HUES6 (cell line): ENCODE measurements at regions not wholly inside any gene's neighbourhood (a gene's known extent, or its start where the extent isn't known, plus 50 kb on each side); places are given as distances from the start of the nearest gene placed in this dataset.

ENCODE experiments used
- H3K27ac ChIP-seq: 2 replicates; pipeline ENCODE4 v1.7.0; 2013; ENCODE audit warnings: low read depth, mild to moderate bottlenecking, low read length, inconsistent platforms
- H3K27me3 ChIP-seq: 2 replicates; pipeline ENCODE4 v1.6.1; 2013; ENCODE audit warnings: low read length; ENCODE audit not compliant: control insufficient read depth, insufficient read depth
- H3K36me3 ChIP-seq: 2 replicates; pipeline ENCODE4 v1.6.1; 2013; ENCODE audit warnings: low read length; ENCODE audit not compliant: control insufficient read depth, insufficient read depth
- H3K4me1 ChIP-seq: 2 replicates; pipeline ENCODE4 v1.6.1; 2013; ENCODE audit warnings: low read length; ENCODE audit not compliant: control insufficient read depth, insufficient read depth
- H3K4me3 ChIP-seq: 2 replicates; pipeline ENCODE4 v1.5.1; 2013; ENCODE audit warnings: low read depth, low read length
- H3K9ac ChIP-seq: one replicate; pipeline ENCODE4 v1.6.1; 2013; ENCODE audit warnings: mild to moderate bottlenecking, low read length
- H3K9me3 ChIP-seq: 2 replicates; pipeline ENCODE4 v1.6.1; 2013; ENCODE audit warnings: low read depth, low read length; ENCODE audit not compliant: control insufficient read depth, insufficient read depth

DNA sequence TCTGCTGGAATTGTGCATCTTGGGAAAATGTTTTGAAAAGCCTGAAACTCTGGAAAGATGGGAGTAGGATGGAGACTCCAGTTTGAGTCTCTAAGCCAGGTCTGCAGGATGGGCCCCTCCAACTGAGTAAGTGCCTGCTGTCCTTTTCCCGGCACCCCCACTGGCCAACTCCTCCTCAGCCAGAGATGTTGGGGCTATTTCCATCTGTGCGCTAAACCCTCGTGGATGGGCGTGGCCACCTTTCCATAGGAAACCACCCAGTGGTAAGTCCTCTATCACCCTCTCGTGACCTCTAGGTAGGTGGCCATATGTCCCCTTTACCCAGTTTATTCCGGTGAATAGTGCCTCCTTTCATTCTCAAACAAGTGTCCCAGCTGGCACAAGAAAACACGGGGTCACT lies 250.9 kb downstream of the TOMM20 start:
- no peaks in the 10 kb centered on the region for H3K27me3 ChIP-seq
- H3K36me3 ChIP-seq = no peaks in the 10 kb centered on the region
- H3K9ac ChIP-seq = no peak overlapping the region
- H3K4me1 ChIP-seq = no peaks in the 10 kb centered on the region; the same call in 1 of the 2 replicates
- no peak overlapping the region for H3K27ac ChIP-seq
- no peaks in the 10 kb centered on the region for H3K9me3 ChIP-seq
- no peak overlapping the region for H3K4me3 ChIP-seq

DNA sequence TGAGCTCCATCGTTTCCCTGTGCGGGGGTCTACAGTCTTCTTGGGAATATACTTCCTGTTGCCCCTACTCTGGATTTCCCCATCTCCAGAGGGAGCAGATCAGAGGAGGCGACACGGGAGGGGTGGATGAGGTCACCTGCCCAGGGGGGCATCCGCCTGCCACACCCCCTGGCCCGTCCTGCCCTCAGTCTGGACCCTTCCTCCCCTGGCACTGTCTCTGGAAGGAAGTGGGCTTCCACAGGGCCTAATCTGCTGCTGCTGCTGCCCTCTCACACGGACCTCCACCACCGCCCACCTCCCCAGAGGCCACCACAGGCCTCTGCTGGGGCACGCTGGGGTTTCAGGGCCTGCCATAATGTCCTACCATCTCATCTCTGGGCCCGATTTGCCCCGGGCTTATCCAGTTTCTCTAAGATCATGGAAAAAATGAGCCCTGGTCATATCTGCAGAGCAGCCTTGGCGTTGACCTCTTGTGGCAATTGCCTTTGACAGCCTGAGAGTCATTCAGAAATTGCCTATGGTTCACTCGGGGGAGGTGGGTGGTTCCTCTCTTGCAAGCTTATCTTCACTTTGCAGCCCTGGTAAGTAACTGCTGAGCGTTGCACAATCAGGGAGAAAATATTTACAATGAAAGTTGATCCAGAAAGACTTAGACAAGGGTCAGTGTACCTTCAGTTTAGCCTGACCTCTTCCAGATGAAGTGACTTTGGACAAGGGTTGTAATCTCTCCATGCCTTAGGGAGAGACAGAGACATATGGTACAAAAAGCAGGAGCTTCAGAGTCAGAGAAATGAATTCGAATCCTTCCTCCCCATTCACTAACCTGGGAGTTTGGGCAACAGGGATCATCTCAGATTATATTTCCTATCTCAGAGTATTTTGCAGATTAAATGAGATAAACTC lies 252.4 kb downstream of the TOMM20 start:
- Histone ChIP-seq H3K36me3 (no peaks in the 10 kb centered on the region), H3K27ac (no peak overlapping the region), H3K27me3 (no peaks in the 10 kb centered on the region), H3K9me3 (no peaks in the 10 kb centered on the region), H3K4me3 (no peak overlapping the region), H3K9ac (no peak overlapping the region), H3K4me1 (peaks cover 6% of the 10 kb centered on the region; the same call in 1 of the 2 replicates)

DNA sequence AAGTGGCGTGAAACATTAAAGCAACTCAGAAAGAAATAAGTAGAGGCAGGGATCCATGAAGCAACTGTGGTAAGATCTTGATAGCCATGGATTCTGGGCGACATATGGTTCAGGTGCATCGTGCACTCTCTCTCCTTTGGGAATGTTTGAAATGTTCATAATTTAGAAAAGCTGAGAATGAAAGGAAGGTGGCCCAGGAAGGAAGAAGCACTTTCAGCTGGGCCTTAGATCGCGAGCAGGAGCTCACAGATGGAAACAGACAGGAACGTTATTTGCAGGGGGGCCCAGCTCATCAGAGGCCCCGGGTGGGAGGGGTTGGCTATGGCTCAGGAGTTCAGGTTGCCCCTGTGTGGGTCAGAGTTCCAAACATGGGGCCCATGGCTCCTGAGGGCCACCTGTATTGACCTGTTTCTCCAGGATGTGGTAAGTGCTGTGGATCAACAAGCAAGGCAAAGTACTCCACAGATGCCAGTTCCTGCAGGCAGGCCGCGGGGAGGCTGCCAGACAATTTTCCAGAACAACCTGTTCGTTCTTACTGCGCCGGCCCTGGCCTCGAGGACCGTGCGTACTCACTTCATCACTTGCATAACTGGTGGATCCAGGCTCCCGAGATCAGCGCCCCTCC lies 253.2 kb downstream of the TOMM20 start:
- no peak overlapping the region for H3K9ac ChIP-seq
- H3K9me3 ChIP-seq = no peaks in the 10 kb centered on the region
- H3K27ac ChIP-seq = no peak overlapping the region
- peaks cover 6% of the 10 kb centered on the region; the same call in 1 of the 2 replicates for H3K4me1 ChIP-seq
- no peaks in the 10 kb centered on the region for H3K27me3 ChIP-seq
- no peaks in the 10 kb centered on the region for H3K36me3 ChIP-seq
- H3K4me3 ChIP-seq = no peak overlapping the region

DNA sequence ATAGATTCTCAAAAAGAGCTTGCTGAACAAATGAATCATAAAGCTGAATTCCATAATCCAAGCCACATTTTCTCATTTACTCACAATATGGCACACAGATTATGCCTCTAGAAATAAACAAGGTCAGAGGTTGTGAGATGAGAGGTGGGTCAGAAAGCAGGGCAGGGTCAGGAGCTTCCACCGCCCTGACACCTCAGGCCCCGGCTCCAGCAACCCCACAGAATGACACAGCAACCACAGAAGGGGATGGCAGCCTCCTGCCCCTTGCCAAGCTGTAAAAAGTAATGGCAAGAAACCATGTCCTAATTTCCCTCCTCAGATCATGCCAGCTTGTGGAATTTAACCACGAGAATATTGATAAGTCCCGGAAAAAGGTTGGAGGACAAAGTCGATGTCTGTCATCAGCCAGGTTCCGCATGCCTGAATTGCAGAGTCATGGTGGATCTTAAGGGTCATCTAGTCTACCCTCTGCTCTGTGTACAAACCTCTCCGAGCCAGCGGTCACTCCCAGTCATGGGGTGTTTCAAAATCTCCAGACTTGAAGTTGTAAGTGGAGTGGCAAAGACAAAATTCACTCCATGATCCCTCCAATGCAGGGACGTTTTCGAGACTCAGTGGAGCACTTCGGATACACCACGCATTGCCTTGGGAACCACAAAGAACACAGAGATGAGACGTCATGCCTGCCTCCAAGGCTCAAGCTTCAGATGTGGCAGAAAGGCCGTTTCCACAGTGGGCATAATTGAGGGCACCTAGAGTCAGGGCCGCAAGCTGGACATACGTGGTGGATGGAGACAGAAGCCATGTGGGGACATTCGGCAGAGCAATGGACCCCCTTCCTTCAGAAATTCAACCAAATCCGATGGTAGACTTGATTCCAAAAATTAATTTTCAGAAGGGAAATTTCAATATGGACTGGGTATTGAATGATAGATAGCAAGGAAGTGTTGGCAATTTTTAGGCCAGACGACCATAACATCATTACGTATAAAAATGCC lies 254.0 kb downstream of the TOMM20 start:
- H3K9me3 ChIP-seq = no peaks in the 10 kb centered on the region
- no peak overlapping the region for H3K4me3 ChIP-seq
- H3K36me3 ChIP-seq = no peaks in the 10 kb centered on the region
- no peak overlapping the region for H3K9ac ChIP-seq
- peaks cover 6% of the 10 kb centered on the region; the same call in 1 of the 2 replicates for H3K4me1 ChIP-seq
- no peak overlapping the region for H3K27ac ChIP-seq
- H3K27me3 ChIP-seq = no peaks in the 10 kb centered on the region

DNA sequence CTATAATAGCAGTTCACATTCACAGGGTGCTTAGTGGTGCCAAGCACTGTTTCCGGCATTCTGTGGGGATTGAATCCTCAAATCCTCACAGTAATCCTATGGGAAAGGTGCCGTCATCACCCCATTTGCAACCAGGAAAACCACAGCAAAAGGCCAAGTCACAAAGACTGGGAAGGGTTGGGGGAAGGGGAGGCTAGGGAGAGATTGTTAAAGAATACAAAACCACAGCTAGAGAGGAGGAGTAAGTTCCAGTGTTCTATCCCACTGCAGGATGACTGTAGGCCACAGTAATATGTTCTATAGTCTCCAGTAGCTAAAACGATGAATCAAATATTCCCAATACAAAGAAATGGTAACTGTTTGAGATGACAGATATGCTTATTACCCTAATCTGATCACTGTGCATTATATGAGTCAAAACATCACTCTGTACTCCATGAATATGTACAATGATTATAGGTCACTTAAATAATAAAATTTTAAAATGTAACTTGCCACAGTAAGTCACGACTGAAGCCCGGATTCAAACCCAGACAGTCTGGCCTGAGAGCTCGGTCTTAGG lies 256.8 kb downstream of the TOMM20 start:
- Histone ChIP-seq H3K9me3 (no peaks in the 10 kb centered on the region), H3K9ac (no peak overlapping the region), H3K36me3 (no peaks in the 10 kb centered on the region), H3K27ac (no peak overlapping the region), H3K4me3 (no peak overlapping the region), H3K27me3 (no peaks in the 10 kb centered on the region), H3K4me1 (peaks cover 6% of the 10 kb centered on the region; the same call in 1 of the 2 replicates)

DNA sequence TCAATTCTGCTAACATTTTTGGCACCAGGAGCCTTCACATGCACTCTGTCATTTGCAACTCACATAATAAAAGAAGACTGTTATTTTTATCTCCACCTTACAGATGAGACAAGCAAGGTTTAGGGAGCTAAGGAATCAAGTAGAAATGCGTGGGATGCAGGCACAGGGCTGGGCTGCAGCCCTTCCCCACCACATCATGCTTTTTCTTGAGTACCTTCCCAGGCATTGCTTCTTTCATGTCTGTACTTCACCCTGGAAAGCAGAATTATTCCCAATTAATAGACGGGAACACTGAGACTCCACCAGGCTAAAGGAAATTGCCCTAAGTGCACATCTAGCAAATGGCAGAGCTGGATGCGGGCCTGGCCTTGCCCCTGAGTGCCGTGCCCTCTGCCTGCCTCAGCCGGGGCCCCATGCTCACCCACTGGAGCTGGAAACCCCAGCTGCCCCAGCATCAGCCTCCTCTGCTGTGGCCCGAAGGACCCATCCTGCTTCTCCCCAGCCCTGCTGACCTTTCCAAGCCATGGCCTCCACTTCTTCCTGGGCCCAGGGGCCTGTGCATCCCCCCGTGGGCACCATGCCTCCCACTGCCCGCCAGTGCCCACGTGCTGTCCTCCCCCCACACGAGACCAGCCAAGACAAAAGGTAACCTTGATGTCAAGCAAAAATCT lies 257.5 kb downstream of the TOMM20 start:
- Histone ChIP-seq H3K9me3 (no peaks in the 10 kb centered on the region), H3K27me3 (no peaks in the 10 kb centered on the region), H3K27ac (no peak overlapping the region), H3K36me3 (no peaks in the 10 kb centered on the region), H3K9ac (no peak overlapping the region), H3K4me3 (no peak overlapping the region), H3K4me1 (peaks cover 6% of the 10 kb centered on the region; the same call in 1 of the 2 replicates)

DNA sequence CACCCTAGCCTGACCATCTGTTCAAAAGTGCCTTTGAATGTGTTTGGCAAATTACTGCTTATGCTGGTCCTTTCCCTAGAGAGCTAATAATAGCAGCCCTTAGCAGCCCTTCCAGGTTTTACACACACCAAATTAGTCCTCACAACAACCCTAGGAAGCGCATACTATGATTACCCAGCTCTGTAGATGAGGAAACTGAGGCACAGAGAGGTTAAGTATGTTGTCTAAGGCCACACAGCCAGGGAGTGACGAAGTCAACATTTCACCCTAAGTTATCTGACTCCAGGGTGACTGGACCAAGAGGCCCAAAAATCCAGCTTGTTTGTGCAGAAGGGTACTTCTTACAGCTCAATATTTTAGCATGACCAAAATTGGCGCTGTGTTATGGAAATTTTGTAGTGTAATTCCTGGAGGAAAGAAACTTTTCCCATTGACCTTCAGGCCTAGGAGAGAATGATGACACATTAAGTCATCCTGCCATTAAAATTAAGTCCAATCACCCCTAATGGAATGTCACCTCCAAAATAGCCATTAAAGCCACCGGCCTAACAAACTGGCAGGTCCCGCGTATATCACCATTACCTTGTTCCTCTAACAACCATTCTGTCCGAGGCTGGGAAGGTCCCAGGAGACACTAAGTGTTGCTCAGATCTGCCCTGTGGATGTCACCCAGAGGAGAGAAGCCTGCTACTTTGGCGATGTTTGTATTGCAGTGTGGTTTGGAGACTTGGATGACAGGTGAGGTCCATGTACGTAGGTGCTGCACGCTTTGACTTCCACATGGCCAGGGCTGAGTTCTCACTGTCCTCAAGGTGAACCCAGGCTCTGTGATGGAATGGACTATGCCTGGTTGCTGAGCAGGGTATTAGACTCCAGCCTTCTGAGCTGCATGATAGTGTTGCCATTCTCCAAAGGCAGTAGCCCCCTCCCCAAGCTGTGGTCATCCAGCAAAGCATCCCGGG lies 258.3 kb downstream of the TOMM20 start:
- Histone ChIP-seq H3K27ac (no peak overlapping the region), H3K36me3 (no peaks in the 10 kb centered on the region), H3K4me3 (no peak overlapping the region), H3K4me1 (peaks cover 6% of the 10 kb centered on the region; the same call in 1 of the 2 replicates), H3K9me3 (peaks cover 4% of the 10 kb centered on the region; the same call in 1 of the 2 replicates), H3K9ac (no peak overlapping the region), H3K27me3 (no peaks in the 10 kb centered on the region)

DNA sequence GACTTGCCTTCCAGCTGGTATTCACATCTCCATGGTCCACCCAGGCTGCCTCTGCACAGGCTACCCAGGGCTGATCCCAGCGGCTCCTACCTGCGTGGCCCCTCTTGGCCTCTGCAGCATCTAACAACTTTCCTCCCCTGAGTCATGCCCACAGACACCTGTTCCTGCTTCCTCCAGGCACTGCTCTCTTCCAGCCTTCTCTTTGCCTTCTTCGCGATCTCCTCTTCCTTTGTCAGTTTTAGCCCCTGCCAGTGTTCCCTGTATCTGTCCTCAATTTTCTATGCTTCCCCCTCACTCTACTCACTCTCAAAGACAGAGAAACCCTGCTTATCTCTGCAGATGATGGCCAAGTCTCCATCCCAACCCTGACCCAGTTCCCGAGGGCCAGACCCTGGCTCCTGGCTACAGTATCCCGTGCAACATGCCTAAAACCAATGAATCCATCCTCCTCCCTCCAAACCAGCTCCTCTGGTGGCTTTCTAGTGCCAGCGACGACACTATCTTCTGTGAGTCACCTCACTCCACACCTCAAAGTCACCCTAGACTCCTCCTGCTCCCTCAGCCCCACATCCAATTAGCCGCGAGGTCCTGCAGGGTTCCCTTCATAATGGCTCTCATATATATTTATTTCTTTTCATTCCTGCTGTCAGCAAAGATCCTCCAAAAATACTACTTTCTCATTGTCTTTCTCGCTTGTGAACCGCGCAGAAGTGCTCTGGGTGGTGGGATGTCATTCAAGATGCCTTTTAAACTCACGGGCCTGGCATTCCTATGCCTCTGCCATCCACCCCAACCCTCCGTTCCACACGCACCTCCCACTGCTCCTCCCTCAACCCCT lies 259.2 kb downstream of the TOMM20 start:
- H3K9ac ChIP-seq = no peak overlapping the region
- H3K27me3 ChIP-seq = no peaks in the 10 kb centered on the region
- no peaks in the 10 kb centered on the region for H3K36me3 ChIP-seq
- H3K9me3 ChIP-seq = peaks cover 5% of the 10 kb centered on the region; the same call in 1 of the 2 replicates
- H3K4me3 ChIP-seq = no peak overlapping the region
- H3K27ac ChIP-seq = no peak overlapping the region
- H3K4me1 ChIP-seq = peaks cover 6% of the 10 kb centered on the region; the same call in 1 of the 2 replicates
